ENCODE measurements at regions not wholly inside any gene's neighbourhood (a gene's known extent, or its start where the extent isn't known, plus 50 kb on each side); places are given as distances from the start of the nearest gene placed in this dataset.

DNA sequence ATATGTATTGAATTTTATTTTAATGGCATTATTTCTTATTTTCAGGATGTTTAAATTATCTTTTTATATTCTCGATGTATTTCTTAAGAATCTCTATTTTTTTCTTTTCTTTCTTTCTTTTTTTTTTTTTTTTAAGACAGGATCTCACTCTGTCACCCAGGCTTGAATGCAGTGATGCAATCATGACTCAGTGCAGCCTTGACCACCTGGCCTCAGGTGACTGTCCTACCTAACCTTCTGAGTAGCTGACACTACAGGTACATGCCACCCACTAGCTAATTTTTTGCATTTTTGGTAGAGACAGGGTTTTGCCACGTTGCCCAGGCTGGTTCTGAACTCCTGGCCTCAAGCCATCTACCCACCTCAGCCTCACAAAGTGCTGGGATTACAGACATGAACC is 143.8 kb upstream of the LAMA2 start:
- Histone ChIP-seq H3K4me1 (ENCODE audit: insufficient read depth) (no peaks in the 10 kb centered on the region), H3K36me3 (no peaks in the 10 kb centered on the region), H3K27ac (no peak overlapping the region)

DNA sequence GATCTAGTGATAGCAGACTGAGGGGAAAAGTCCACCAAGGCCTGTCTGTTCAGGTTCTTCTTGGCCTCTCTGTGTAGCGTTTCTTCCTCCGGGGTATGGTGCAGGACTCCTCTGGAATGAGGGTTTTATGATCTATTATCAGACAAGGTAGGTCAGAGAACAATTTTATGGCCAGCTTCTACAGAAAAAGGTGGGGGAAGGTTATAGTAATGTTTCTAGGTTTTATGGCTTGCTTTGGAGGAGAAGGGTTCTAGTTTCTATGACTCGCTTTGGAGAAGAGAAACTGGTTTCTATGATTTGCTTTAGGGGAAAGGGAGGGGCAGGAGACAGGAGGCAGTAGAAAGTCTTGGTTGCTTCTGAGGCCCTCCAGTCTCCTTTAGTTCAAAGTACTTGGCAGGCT is 144.8 kb upstream of the LAMA2 start:
- H3K4me1 ChIP-seq (ENCODE audit: insufficient read depth) = no peaks in the 10 kb centered on the region
- no peak for DNase-seq
- H3K27ac ChIP-seq = no peak overlapping the region
- intact Hi-C loops (cut with DNase I) = loop anchor here in 1 of 4 donors (10.0 kb wide), 1 partner anchor 637 kb away; no protein-coding TSS in a partner anchor
- H3K9me3 ChIP-seq = no peaks in the 10 kb centered on the region
- H3K36me3 ChIP-seq = no peaks in the 10 kb centered on the region
- no peak overlapping the region for H3K4me3 ChIP-seq
- H3K27me3 ChIP-seq = no peaks in the 10 kb centered on the region
- 92 to 96% (median 94%) methylated on average over 3 of the region's 3 CpGs for WGBS, 3 donors
- TF ChIP-seq POLR2A (IDR thresholded peaks at IDR 0.05) (no peak), EP300 (IDR thresholded peaks at IDR 0.05) (no peak)
- TF ChIP-seq, protein P1, sequence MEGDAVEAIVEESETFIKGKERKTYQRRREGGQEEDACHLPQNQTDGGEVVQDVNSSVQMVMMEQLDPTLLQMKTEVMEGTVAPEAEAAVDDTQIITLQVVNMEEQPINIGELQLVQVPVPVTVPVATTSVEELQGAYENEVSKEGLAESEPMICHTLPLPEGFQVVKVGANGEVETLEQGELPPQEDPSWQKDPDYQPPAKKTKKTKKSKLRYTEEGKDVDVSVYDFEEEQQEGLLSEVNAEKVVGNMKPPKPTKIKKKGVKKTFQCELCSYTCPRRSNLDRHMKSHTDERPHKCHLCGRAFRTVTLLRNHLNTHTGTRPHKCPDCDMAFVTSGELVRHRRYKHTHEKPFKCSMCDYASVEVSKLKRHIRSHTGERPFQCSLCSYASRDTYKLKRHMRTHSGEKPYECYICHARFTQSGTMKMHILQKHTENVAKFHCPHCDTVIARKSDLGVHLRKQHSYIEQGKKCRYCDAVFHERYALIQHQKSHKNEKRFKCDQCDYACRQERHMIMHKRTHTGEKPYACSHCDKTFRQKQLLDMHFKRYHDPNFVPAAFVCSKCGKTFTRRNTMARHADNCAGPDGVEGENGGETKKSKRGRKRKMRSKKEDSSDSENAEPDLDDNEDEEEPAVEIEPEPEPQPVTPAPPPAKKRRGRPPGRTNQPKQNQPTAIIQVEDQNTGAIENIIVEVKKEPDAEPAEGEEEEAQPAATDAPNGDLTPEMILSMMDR (IDR thresholded peaks at IDR 0.05) = no peak

More for the DNA sequence above, 143.8 kb upstream of the LAMA2 start:
- TF ChIP-seq EP300 (IDR thresholded peaks at IDR 0.05) (no peak), POLR2A (IDR thresholded peaks at IDR 0.05) (no peak)
- TF ChIP-seq, protein P1 (IDR thresholded peaks at IDR 0.05) = no peak
- H3K9me3 ChIP-seq = no peaks in the 10 kb centered on the region
- no peak overlapping the region for H3K4me3 ChIP-seq
- intact Hi-C loops (cut with DNase I) = loop anchor here in 1 of 4 donors (10.0 kb wide), 1 partner anchor 636 kb away; no protein-coding TSS in a partner anchor
- no peak for DNase-seq
- WGBS, 3 donors = 73 to 78% (median 74%) methylated on average over 2 of the region's 2 CpGs
- no peaks in the 10 kb centered on the region for H3K27me3 ChIP-seq

DNA sequence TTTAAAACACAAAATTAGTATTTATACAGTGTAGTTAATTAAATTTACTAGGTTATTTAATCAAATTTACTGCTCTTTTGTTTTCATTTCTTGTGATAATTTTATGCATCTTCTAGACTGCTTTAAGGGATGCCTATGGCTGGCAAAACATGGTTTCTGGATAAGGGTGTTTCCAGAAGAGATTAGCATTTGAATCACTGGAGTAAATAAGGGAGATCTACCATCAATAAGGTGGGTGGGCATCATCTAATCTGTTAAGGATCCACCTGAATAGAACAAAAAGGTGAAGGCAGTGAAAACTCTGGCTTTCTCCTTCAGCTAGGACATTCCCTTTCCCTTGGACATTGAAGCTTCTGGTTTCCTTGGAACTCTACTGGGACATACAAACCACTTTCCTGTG is 146.2 kb upstream of the LAMA2 start:
- H3K27ac ChIP-seq = no peak overlapping the region
- H3K4me1 ChIP-seq (ENCODE audit: insufficient read depth) = no peaks in the 10 kb centered on the region
- DNase-seq = no peak
- TF ChIP-seq, protein P1 (IDR thresholded peaks at IDR 0.05) = no peak
- TF ChIP-seq POLR2A (IDR thresholded peaks at IDR 0.05) (no peak), EP300 (IDR thresholded peaks at IDR 0.05) (no peak)
- H3K36me3 ChIP-seq = no peaks in the 10 kb centered on the region
- H3K4me3 ChIP-seq = no peak overlapping the region
- no peaks in the 10 kb centered on the region for H3K27me3 ChIP-seq
- intact Hi-C loops (cut with DNase I) = loop anchor here in 1 of 4 donors (10.0 kb wide), 1 partner anchor 638 kb away; no protein-coding TSS in a partner anchor
- no peaks in the 10 kb centered on the region for H3K9me3 ChIP-seq

DNA sequence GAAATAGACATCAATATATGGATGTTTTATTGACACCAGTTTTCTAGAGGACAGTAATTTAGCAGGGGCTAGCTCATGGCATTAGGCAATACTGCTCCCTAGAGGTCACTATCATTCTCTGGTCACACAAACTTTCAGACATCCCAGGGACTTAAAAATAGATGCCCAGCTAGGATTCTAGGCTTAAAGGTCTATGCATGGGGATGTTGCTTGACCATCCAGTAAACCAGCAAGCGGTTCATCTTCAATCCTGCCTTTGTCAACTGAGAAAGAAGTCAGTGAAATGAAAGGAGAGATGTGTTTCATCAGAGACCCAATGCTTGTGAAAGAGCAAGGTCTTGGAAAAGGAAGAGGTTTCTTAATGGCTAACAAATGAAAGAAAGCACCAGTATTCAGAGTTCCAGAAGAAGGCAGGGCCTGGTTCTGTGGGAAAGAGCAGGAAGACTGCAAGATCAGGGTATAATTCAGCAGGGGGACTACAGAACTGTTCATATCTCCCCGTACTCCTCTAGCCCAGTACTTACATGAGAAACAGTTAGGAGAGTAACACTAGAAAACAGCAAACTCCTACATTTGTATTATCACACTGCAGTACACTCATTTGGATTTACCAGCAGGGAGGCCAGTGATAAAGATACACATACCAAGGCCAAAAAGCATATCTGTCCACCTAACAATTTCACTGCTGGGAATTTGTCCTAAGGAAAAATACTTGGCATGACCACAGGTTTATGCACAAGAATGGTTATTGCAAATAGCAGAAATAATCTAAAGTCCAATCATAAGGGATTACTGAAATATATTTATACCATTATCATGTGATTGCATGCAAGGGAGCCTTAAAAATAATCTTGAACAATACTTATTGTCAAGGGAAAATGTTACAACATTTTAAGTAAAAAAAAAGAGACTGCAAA is 151.4 kb upstream of the LAMA2 start:
- Histone ChIP-seq H3K36me3 (no peaks in the 10 kb centered on the region), H3K9me3 (no peaks in the 10 kb centered on the region), H3K4me3 (no peak overlapping the region), H3K4me1 (ENCODE audit: insufficient read depth) (peaks cover 2% of the 10 kb centered on the region), H3K27me3 (no peaks in the 10 kb centered on the region), H3K27ac (no peak overlapping the region)
- no peak for DNase-seq
- 54 to 64% (median 57%) methylated on average over 2 of the region's 2 CpGs for WGBS, 3 donors
- no peak for TF ChIP-seq POLR2A (IDR thresholded peaks at IDR 0.05)
- no peak for TF ChIP-seq EP300 (IDR thresholded peaks at IDR 0.05)
- TF ChIP-seq, protein P1 (IDR thresholded peaks at IDR 0.05) = no peak
- intact Hi-C loops (cut with DNase I) = loop anchor here in 1 of 4 donors (10.0 kb wide), 1 partner anchor 643 kb away; no protein-coding TSS in a partner anchor
